ENCODE measurements at regions not wholly inside any gene's neighbourhood (a gene's known extent, or its start where the extent isn't known, plus 50 kb on each side); places are given as distances from the start of the nearest gene placed in this dataset.

DNA sequence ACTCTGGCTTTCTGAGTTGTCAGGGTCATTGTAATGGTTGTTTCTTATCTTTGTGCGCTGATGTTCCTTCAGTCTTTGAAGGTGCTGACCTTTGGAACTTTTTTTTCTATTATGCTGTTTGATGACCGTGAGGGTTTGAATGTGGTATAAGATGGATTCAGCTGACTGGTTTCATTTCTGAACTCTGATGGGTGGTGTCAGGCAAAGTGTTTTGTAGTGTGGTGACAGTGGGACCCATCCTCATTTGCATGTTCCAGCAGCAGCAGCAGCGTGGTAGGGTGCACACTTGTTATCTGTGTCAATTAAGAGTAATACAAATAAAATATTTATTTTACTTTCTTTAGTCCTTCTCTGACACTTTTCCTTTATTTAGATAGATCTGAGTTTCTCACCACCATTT lies 227.7 kb upstream of the PRR16 start:
- Mint-ChIP-seq H3K4me1 (ENCODE audit: low read depth) (peaks cover 5% of the 10 kb centered on the region), H3K9me3 (ENCODE audit: low read depth) (peaks cover 18% of the 10 kb centered on the region), H3K4me3 (ENCODE audit: unreplicated experiment) (no peak overlapping the region), H3K27ac (ENCODE audit: unreplicated experiment) (no peak overlapping the region), H3K27me3 (ENCODE audit: low read depth) (peaks cover 29% of the 10 kb centered on the region), H3K36me3 (ENCODE audit: low read depth) (peaks cover 4% of the 10 kb centered on the region)
- DNase-seq (ENCODE audit: low spot score) = no peak
- TF ChIP-seq, protein P1, sequence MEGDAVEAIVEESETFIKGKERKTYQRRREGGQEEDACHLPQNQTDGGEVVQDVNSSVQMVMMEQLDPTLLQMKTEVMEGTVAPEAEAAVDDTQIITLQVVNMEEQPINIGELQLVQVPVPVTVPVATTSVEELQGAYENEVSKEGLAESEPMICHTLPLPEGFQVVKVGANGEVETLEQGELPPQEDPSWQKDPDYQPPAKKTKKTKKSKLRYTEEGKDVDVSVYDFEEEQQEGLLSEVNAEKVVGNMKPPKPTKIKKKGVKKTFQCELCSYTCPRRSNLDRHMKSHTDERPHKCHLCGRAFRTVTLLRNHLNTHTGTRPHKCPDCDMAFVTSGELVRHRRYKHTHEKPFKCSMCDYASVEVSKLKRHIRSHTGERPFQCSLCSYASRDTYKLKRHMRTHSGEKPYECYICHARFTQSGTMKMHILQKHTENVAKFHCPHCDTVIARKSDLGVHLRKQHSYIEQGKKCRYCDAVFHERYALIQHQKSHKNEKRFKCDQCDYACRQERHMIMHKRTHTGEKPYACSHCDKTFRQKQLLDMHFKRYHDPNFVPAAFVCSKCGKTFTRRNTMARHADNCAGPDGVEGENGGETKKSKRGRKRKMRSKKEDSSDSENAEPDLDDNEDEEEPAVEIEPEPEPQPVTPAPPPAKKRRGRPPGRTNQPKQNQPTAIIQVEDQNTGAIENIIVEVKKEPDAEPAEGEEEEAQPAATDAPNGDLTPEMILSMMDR (IDR thresholded peaks at IDR 0.05) = no peak

DNA sequence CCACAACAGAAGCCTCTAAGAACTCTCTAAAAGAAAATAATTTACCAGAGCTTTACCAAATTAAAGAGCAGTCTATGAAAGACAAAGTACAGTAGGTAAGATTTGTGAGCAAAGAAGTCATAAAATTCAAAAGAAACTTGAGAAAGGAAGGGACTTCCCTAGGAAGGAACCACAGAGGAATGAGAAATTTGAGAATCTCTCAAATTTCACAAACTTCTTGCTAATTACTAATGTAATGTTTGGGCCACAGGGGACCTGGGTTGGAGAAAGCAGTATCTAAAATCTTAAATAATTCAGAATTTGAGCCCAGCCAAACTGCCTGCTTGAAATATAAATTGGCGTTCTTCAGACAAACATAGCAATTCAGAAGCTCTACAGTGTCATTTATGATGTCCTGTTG lies 225.0 kb upstream of the PRR16 start:
- no peak for DNase-seq (ENCODE audit: low spot score)
- TF ChIP-seq, protein P1 (IDR thresholded peaks at IDR 0.05) = no peak
- peaks cover 15% of the 10 kb centered on the region for H3K9me3 Mint-ChIP-seq (ENCODE audit: low read depth)
- peaks cover 5% of the 10 kb centered on the region for H3K4me1 Mint-ChIP-seq (ENCODE audit: low read depth)
- peaks cover 4% of the 10 kb centered on the region for H3K36me3 Mint-ChIP-seq (ENCODE audit: low read depth)
- no peak overlapping the region for H3K27ac Mint-ChIP-seq (ENCODE audit: unreplicated experiment)
- peaks cover 23% of the 10 kb centered on the region for H3K27me3 Mint-ChIP-seq (ENCODE audit: low read depth)
- H3K4me3 Mint-ChIP-seq (ENCODE audit: unreplicated experiment) = no peak overlapping the region

- Mint-ChIP-seq H3K27me3 (ENCODE audit: low read depth) (peaks cover 28% of the 10 kb centered on the region), H3K4me1 (ENCODE audit: low read depth) (peaks cover 5% of the 10 kb centered on the region), H3K9me3 (ENCODE audit: low read depth) (peaks cover 6% of the 10 kb centered on the region), H3K27ac (ENCODE audit: unreplicated experiment) (no peak overlapping the region), H3K4me3 (ENCODE audit: unreplicated experiment) (no peak overlapping the region), H3K36me3 (ENCODE audit: low read depth) (peaks cover 3% of the 10 kb centered on the region)
- no peak for DNase-seq (ENCODE audit: low spot score)
- TF ChIP-seq, protein P1 (IDR thresholded peaks at IDR 0.05) = no peak
Observed at GRCh38 chr5:120240706-120241105, 223.4 kb upstream of the PRR16 start.

- Mint-ChIP-seq H3K27ac (ENCODE audit: unreplicated experiment) (no peak overlapping the region), H3K36me3 (ENCODE audit: low read depth) (no peaks in the 10 kb centered on the region), H3K9me3 (ENCODE audit: low read depth) (no peaks in the 10 kb centered on the region), H3K4me1 (ENCODE audit: low read depth) (peaks cover 5% of the 10 kb centered on the region), H3K4me3 (ENCODE audit: unreplicated experiment) (no peak overlapping the region), H3K27me3 (ENCODE audit: low read depth) (peaks cover 28% of the 10 kb centered on the region)
- DNase-seq (ENCODE audit: low spot score) = no peak
- TF ChIP-seq, protein P1 (IDR thresholded peaks at IDR 0.05) = no peak
Observed at GRCh38 chr5:120241400-120241799, 222.7 kb upstream of the PRR16 start.

DNA sequence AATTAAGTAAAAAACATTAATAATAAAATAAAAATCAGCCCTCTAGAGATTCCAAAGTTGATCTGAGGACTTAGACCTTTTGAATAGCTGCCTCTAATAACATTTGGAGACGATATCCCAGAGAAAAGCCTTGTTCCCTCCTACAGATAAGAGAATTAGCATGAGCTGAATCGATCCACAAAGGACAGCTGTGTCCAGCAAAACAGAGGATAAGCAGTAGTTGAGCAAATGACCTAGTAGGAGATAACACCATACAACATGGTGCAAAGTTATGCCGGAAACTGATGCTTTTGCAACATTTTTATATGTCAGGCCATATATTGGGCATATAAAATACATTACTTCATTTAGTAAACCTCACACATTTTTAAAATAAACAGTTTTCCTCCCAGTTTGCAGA lies 212.2 kb upstream of the PRR16 start:
- H3K36me3 Mint-ChIP-seq (ENCODE audit: low read depth) = no peaks in the 10 kb centered on the region
- H3K4me1 Mint-ChIP-seq (ENCODE audit: low read depth) = no peaks in the 10 kb centered on the region
- DNase-seq (ENCODE audit: low spot score) = no peak
- TF ChIP-seq, protein P1 (IDR thresholded peaks at IDR 0.05) = no peak
- peaks cover 26% of the 10 kb centered on the region for H3K27me3 Mint-ChIP-seq (ENCODE audit: low read depth)
- H3K27ac Mint-ChIP-seq (ENCODE audit: unreplicated experiment) = no peak overlapping the region
- H3K4me3 Mint-ChIP-seq (ENCODE audit: unreplicated experiment) = no peak overlapping the region
- H3K9me3 Mint-ChIP-seq (ENCODE audit: low read depth) = no peaks in the 10 kb centered on the region

All from chondrocyte (in vitro differentiated cells).